Peyer's patch (tissue), 4 donors: ENCODE measurements at regions not wholly inside any gene's neighbourhood (a gene's known extent, or its start where the extent isn't known, plus 50 kb on each side); places are given as distances from the start of the nearest gene placed in this dataset.
A peak's percentile ranks its signal among the peaks of the same experiment; 100 is the strongest.

Experiments
- DNase-seq, 3 donors: peaks; one replicate each; pipeline ENCODE4 v3.0.0-alpha.2; 2017 to 2019
- H3K27ac ChIP-seq, 4 donors: fragments of 200-600 bp; sonication (generic); one replicate each; pipeline ENCODE4 v1.5.1; 2016 to 2019
- H3K27me3 ChIP-seq, 2 donors: fragments of 200-600 bp; sonication (generic); one replicate each; pipeline ENCODE4 v1.5.1; 2019
- H3K36me3 ChIP-seq, 3 donors: fragments of 200-600 bp; sonication (generic); one replicate each; pipeline ENCODE4 v1.5.1; 2016 to 2019
- H3K4me1 ChIP-seq, 4 donors: fragments of 200-600 bp; sonication (generic); one replicate each; pipeline ENCODE4 v1.5.1; 2016 to 2019
- H3K4me3 ChIP-seq, 4 donors: fragments of 200-600 bp; sonication (generic); 1 replicate in 3 of 4; 2 replicates in 1 of 4; pipeline ENCODE4 v1.5.1; 2016 to 2019; ENCODE audit warnings: mild to moderate bottlenecking in 1 of 4
- H3K9me3 ChIP-seq, 4 donors: fragments of 200-600 bp; sonication (generic); one replicate each; pipeline ENCODE4 v1.5.1; 2016 to 2019; ENCODE audit warnings: mild to moderate bottlenecking in 1 of 4
- CTCF ChIP-seq, 6 experiments: fragments of 450-650 bp in 4 of 6; fragments of 200-600 bp in 2 of 6; sonication (generic) in 1 of 6; IDR thresholded peaks; one replicate each; pipeline ENCODE4 v1.5.1; 2017 to 2019; ENCODE audit warnings: antibody characterized with exemption in 6 of 6, mild to moderate bottlenecking in 3 of 6, moderate library complexity in 1 of 6
- POLR2A ChIP-seq, 2 donors: fragments of 450-650 bp; IDR thresholded peaks; one replicate each; pipeline ENCODE4 v1.5.1; 2017; ENCODE audit warnings: antibody characterized with exemption in 2 of 2, mild to moderate bottlenecking in 2 of 2, moderate library complexity in 2 of 2

- no peak overlapping the region for H3K27ac ChIP-seq
- H3K4me3 ChIP-seq: no peak overlapping the region
- no peak for TF ChIP-seq POLR2A (IDR thresholded peaks at IDR 0.05)
- no peak for TF ChIP-seq CTCF (IDR thresholded peaks at IDR 0.05)
- peaks cover 0 to 8% (median 0%) of the 10 kb centered on the region in 4 donors for H3K4me1 ChIP-seq
- no peak for DNase-seq
- no peaks in the 10 kb centered on the region for H3K36me3 ChIP-seq
- H3K9me3 ChIP-seq: no peaks in the 10 kb centered on the region
- H3K27me3 ChIP-seq: no peaks in the 10 kb centered on the region
Measured at GRCh38 chr10:118865998-118866693, 111.4 kb upstream of the CACUL1 start.

- TF ChIP-seq CTCF (IDR thresholded peaks at IDR 0.05): no peak
- no peak for TF ChIP-seq POLR2A (IDR thresholded peaks at IDR 0.05)
- Histone ChIP-seq H3K27me3 (no peaks in the 10 kb centered on the region), H3K36me3 (no peaks in the 10 kb centered on the region), H3K4me3 (no peak overlapping the region), H3K4me1 (peaks cover 0 to 8% (median 0%) of the 10 kb centered on the region in 4 donors), H3K27ac (no peak overlapping the region), H3K9me3 (no peaks in the 10 kb centered on the region)
- no peak for DNase-seq
Measured at GRCh38 chr10:118867768-118868167, 113.0 kb upstream of the CACUL1 start.

- Histone ChIP-seq H3K36me3 (no peaks in the 10 kb centered on the region), H3K27ac (no peak overlapping the region), H3K4me1 (peaks cover 0 to 8% (median 0%) of the 10 kb centered on the region in 4 donors), H3K4me3 (no peak overlapping the region), H3K9me3 (no peaks in the 10 kb centered on the region), H3K27me3 (no peaks in the 10 kb centered on the region)
- DNase-seq: no peak
- TF ChIP-seq CTCF (IDR thresholded peaks at IDR 0.05): no peak
- TF ChIP-seq POLR2A (IDR thresholded peaks at IDR 0.05): no peak
Measured at GRCh38 chr10:118868589-118868988, 113.8 kb upstream of the CACUL1 start.

- H3K9me3 ChIP-seq: no peaks in the 10 kb centered on the region
- no peak for DNase-seq
- peaks cover 0 to 8% (median 0%) of the 10 kb centered on the region in 4 donors for H3K4me1 ChIP-seq
- TF ChIP-seq CTCF (IDR thresholded peaks at IDR 0.05): no peak
- TF ChIP-seq POLR2A (IDR thresholded peaks at IDR 0.05): no peak
- no peaks in the 10 kb centered on the region for H3K27me3 ChIP-seq
- no peaks in the 10 kb centered on the region for H3K36me3 ChIP-seq
- H3K27ac ChIP-seq: peak overlapping the region in 1 of 4 donors; percentile 19
- no peak overlapping the region for H3K4me3 ChIP-seq
Measured at GRCh38 chr10:118870467-118871243, 115.9 kb upstream of the CACUL1 start.

- TF ChIP-seq CTCF (IDR thresholded peaks at IDR 0.05): no peak
- no peak for TF ChIP-seq POLR2A (IDR thresholded peaks at IDR 0.05)
- Histone ChIP-seq H3K9me3 (peaks cover 0 to 3% (median 0%) of the 10 kb centered on the region in 4 donors), H3K4me1 (peaks cover 0 to 8% (median 0%) of the 10 kb centered on the region in 4 donors), H3K27ac (peak overlapping the region in 1 of 4 donors; percentile 19), H3K4me3 (no peak overlapping the region), H3K27me3 (no peaks in the 10 kb centered on the region), H3K36me3 (no peaks in the 10 kb centered on the region)
- DNase-seq: no peak
Measured at GRCh38 chr10:118871244-118871865, 116.6 kb upstream of the CACUL1 start.
